ENCODE measurements at regions not wholly inside any gene's neighbourhood (a gene's known extent, or its start where the extent isn't known, plus 50 kb on each side); places are given as distances from the start of the nearest gene placed in this dataset.

DNA sequence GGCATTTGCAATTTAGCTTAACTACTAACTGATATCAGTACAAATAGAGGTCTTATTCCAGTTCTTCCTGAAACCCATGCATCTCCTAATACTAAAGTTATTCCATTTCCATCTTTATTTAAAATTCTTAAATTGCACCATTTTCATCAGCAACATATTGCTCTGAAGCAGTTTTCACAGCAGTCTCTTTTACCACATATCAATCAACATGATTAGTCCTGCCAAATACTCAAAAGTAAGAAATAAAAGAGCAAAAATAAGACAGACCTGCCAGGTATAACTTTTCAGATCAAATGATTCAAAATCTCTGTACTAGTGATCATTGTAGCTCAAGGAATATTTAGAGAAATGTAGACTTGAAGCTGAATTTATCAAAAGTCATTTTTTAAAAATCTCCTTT, 141.7 kb downstream of the SLITRK1 start:
- ATAC-seq (no peak), DNase-seq (no peak)
- ChIA-PET CTCF (no interaction called here), POLR2A (ENCODE audit: unreplicated experiment) (no interaction called here)
- H3K9ac ChIP-seq (ENCODE audit: low read length), result no peak overlapping the region
- no peaks in the 10 kb centered on the region for H3K79me2 ChIP-seq (ENCODE audit: low read length)
- H3K4me1 ChIP-seq (ENCODE audit: insufficient read depth, low read length), result no peaks in the 10 kb centered on the region
- TF ChIP-seq EZH2 (IDR thresholded peaks at IDR 0.05; ENCODE audit: low read length, unreplicated experiment), result no peak
- TF ChIP-seq EZH2phosphoT487 (IDR thresholded peaks at IDR 0.05; ENCODE audit: borderline replicate concordance, low read length), result no peak
- no peak for TF ChIP-seq CTCF (conservative IDR thresholded peaks at IDR 0.05; ENCODE audit: low read depth, low read length)
- no peak overlapping the region for H3K4me2 ChIP-seq (ENCODE audit: low read length)
- H2AFZ ChIP-seq (ENCODE audit: low read length), result no peak overlapping the region
- no peak overlapping the region for H3K27ac ChIP-seq (ENCODE audit: low read length)
- H4K20me1 ChIP-seq (ENCODE audit: low read length), result no peaks in the 10 kb centered on the region
- no peaks in the 10 kb centered on the region for H3K27me3 ChIP-seq (ENCODE audit: low read length)
- no peaks in the 10 kb centered on the region for H3K9me2 ChIP-seq (replicated peaks; ENCODE audit: low read length)
- H3F3A ChIP-seq (ENCODE audit: low read length, unreplicated experiment), result no peaks in the 10 kb centered on the region
- H3K4me3 ChIP-seq (ENCODE audit: low read length), result no peak overlapping the region
- H3K36me3 ChIP-seq (ENCODE audit: low read depth, low read length), result no peaks in the 10 kb centered on the region
- intact Hi-C loops (cut with micrococcal nuclease), result no loop called here
- no TSS peak for BruUV-seq (replicated peaks)
- H3K9me3 ChIP-seq (ENCODE audit: low read length), result no peaks in the 10 kb centered on the region

GRCh38 chr13:83738407-83738806, 143.9 kb downstream of the SLITRK1 start:
- intact Hi-C loops (cut with micrococcal nuclease), result no loop called here
- CTCF ChIA-PET, result no interaction called here
- no peaks in the 10 kb centered on the region for H4K20me1 ChIP-seq (ENCODE audit: low read length)

GRCh38 chr13:83733293-83733692, 149.0 kb downstream of the SLITRK1 start:
- H4K20me1 ChIP-seq (ENCODE audit: low read length), result no peaks in the 10 kb centered on the region
- H3K79me2 ChIP-seq (ENCODE audit: low read length), result no peaks in the 10 kb centered on the region
- ATAC-seq, result no peak
- intact Hi-C loops (cut with micrococcal nuclease), result no loop called here
- no peak overlapping the region for H3K4me2 ChIP-seq (ENCODE audit: low read length)
- H3K9me3 ChIP-seq (ENCODE audit: low read length), result no peaks in the 10 kb centered on the region
- H2AFZ ChIP-seq (ENCODE audit: low read length), result no peak overlapping the region
- H3K27ac ChIP-seq (ENCODE audit: low read length), result no peak overlapping the region
- H3F3A ChIP-seq (ENCODE audit: low read length, unreplicated experiment), result no peaks in the 10 kb centered on the region
- no peak overlapping the region for H3K9ac ChIP-seq (ENCODE audit: low read length)
- no peaks in the 10 kb centered on the region for H3K27me3 ChIP-seq (ENCODE audit: low read length)
- H3K4me3 ChIP-seq (ENCODE audit: low read length), result no peak overlapping the region
- no TSS peak for BruUV-seq (replicated peaks)
- CTCF ChIA-PET, result no interaction called here
- POLR2A ChIA-PET (ENCODE audit: unreplicated experiment), result no interaction called here
- no peaks in the 10 kb centered on the region for H3K4me1 ChIP-seq (ENCODE audit: insufficient read depth, low read length)
- no peaks in the 10 kb centered on the region for H3K36me3 ChIP-seq (ENCODE audit: low read depth, low read length)
- H3K9me2 ChIP-seq (replicated peaks; ENCODE audit: low read length), result no peaks in the 10 kb centered on the region
- TF ChIP-seq EZH2 (IDR thresholded peaks at IDR 0.05; ENCODE audit: low read length, unreplicated experiment) (no peak), CTCF (conservative IDR thresholded peaks at IDR 0.05; ENCODE audit: low read depth, low read length) (no peak)
- no peak for DNase-seq

More at GRCh38 chr13:83738407-83738806, 143.9 kb downstream of the SLITRK1 start:
- TF ChIP-seq EZH2 (IDR thresholded peaks at IDR 0.05; ENCODE audit: low read length, unreplicated experiment) (no peak), EZH2phosphoT487 (IDR thresholded peaks at IDR 0.05; ENCODE audit: borderline replicate concordance, low read length) (no peak), CTCF (conservative IDR thresholded peaks at IDR 0.05; ENCODE audit: low read depth, low read length) (no peak)
- Histone ChIP-seq H3K4me3 (ENCODE audit: low read length) (no peak overlapping the region), H3K36me3 (ENCODE audit: low read depth, low read length) (no peaks in the 10 kb centered on the region), H3F3A (ENCODE audit: low read length, unreplicated experiment) (no peaks in the 10 kb centered on the region), H2AFZ (ENCODE audit: low read length) (no peak overlapping the region), H3K79me2 (ENCODE audit: low read length) (no peaks in the 10 kb centered on the region), H3K27ac (ENCODE audit: low read length) (no peak overlapping the region), H3K9ac (ENCODE audit: low read length) (no peak overlapping the region), H3K4me1 (ENCODE audit: insufficient read depth, low read length) (no peaks in the 10 kb centered on the region), H3K9me2 (replicated peaks; ENCODE audit: low read length) (no peaks in the 10 kb centered on the region), H3K9me3 (ENCODE audit: low read length) (no peaks in the 10 kb centered on the region), H3K27me3 (ENCODE audit: low read length) (no peaks in the 10 kb centered on the region), H3K4me2 (ENCODE audit: low read length) (no peak overlapping the region)
- DNase-seq (no peak), ATAC-seq (no peak)
- POLR2A ChIA-PET (ENCODE audit: unreplicated experiment), result no interaction called here
- BruUV-seq (replicated peaks), result no TSS peak
